ENCODE measurements at regions not wholly inside any gene's neighbourhood (a gene's known extent, or its start where the extent isn't known, plus 50 kb on each side); places are given as distances from the start of the nearest gene placed in this dataset.

DNA sequence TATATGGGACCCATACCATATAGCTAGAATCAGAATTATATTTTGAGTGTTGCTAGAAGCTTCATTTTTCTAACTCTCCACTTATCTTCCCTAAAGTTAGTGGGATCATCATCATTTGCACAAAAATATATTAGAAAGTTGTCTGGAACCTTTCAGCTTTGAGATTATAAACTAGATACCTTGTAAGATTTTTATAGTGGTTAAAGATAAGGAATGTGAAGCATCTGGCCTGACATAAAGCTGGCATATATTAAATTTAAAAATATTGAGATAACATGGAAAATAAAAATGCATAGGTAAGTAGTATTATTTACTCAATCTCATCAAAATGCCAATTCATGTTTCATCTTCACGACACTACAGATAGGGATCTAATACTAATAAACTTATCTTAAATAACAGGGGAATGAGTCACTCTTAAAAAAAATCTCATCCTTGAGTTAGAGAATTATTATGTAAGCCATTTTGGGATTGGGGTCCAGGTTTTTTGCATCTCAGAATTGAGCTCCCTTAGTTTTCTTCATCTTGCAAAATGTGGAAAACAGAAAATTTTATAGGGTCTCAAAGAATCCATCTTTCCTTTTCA, 318.5 kb downstream of the KCNC2 start:
- no peak overlapping the region for H3K4me3 Mint-ChIP-seq
- no peaks in the 10 kb centered on the region for H3K36me3 Mint-ChIP-seq
- no peaks in the 10 kb centered on the region for H3K27me3 Mint-ChIP-seq
- no peak overlapping the region for H3K27ac Mint-ChIP-seq
- no peaks in the 10 kb centered on the region for H3K9me3 Mint-ChIP-seq
- no peak for DNase-seq
- peaks cover 4% of the 10 kb centered on the region for H3K4me1 Mint-ChIP-seq
- CTCF ChIA-PET, result interaction anchor here (1.8 kb wide), 1 partner anchor 9 kb away, joined by 4 read pairs; no protein-coding TSS in a partner anchor

DNA sequence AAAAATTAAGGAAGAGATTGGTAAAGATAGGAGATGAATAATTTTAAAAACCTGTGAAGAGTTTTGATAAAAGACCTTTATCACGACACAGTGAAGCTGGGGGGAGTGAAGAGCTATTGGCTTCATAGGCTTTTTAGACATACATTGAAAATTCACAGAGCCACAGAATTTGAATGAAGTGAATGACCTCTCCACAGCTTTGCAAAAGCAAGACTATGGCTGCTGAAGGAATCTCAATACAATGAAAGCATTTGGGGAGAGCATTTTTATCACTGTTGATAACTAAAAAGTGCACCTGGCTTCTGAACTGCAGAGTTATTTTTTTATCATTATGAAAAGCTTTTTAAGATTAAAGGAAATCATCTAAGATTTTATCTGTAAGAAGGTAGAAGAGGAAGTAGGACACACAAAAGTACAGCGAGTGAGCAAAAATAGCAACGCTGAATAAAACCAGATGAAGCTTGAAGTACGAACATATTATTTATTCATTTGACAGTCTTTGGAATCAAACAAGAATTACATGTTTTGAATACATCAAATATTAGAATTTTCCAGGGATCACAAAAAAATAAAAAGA, 317.5 kb downstream of the KCNC2 start:
- CTCF ChIA-PET, result interaction anchor here (1.1 to 1.8 kb wide), 2 partner anchors 10 to 11 kb away, joined by 3 to 4 read pairs; no protein-coding TSS in a partner anchor
- H3K27ac Mint-ChIP-seq, result no peak overlapping the region
- H3K4me1 Mint-ChIP-seq, result peaks cover 4% of the 10 kb centered on the region
- H3K27me3 Mint-ChIP-seq, result no peaks in the 10 kb centered on the region
- H3K36me3 Mint-ChIP-seq, result no peaks in the 10 kb centered on the region
- no peaks in the 10 kb centered on the region for H3K9me3 Mint-ChIP-seq
- H3K4me3 Mint-ChIP-seq, result no peak overlapping the region
- no peak for DNase-seq

DNA sequence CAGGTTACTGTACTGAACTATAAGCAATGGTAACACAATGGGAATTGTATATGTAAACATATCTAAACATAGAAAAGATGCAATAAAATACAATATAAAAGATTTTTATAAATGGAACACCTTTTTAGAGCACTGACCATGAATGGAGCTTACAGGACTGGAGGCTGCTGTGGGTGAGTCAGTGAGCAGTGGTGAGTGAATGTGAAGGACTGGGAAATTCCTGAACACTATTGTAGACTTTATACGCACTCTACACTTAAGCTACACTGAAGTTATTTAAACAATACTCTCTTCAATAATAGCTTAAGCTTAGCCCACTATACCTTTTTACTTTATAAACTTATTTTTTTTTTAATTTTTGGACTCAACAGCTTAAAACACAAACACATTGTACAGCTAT, 313.5 kb downstream of the KCNC2 start:
- H3K9me3 Mint-ChIP-seq, result no peaks in the 10 kb centered on the region
- no peak overlapping the region for H3K4me3 Mint-ChIP-seq
- H3K4me1 Mint-ChIP-seq, result peaks cover 11% of the 10 kb centered on the region
- H3K27me3 Mint-ChIP-seq, result no peaks in the 10 kb centered on the region
- no peak overlapping the region for H3K27ac Mint-ChIP-seq
- CTCF ChIA-PET, result no interaction called here
- DNase-seq, result no peak
- H3K36me3 Mint-ChIP-seq, result no peaks in the 10 kb centered on the region

DNA sequence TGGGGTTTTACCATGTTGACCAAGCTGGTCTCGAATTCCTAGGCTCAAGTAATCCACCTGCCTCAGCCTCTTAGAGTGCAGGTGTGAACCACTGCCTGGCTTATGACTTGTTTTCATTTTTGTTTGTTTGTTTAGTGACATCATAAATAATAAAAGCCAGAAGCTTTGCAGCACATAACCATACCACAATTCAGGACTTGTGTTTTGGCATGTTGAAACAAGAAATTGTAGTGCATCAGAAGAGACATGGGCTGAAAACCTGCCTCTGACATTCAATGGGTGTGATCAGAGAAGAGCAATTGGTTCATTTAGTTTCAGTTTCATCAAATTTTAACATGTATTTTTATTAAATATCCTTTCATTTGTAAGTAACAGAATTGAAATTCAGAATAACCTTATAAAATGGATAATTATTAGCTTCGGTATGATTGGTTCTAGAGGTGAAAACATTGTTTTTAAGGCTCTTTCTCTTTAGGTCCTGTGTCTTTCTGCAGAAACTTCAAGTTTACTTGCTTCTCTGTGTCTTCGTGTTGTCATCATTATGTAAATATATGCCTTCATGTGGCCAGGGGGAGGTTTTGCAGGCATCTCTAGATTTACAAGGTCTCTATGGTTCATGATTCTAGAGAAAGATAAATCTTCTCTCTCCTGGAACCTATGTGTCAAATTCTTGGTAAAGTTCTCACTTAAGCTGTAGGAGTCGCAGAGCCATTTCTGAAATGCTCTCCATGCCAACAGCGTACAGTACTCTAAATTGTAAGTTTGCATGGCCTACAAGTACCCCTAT, 312.0 kb downstream of the KCNC2 start:
- CTCF ChIA-PET, result no interaction called here
- no peaks in the 10 kb centered on the region for H3K36me3 Mint-ChIP-seq
- no peaks in the 10 kb centered on the region for H3K9me3 Mint-ChIP-seq
- no peaks in the 10 kb centered on the region for H3K27me3 Mint-ChIP-seq
- no peak overlapping the region for H3K4me3 Mint-ChIP-seq
- peak overlapping the region; percentile 59 for H3K27ac Mint-ChIP-seq
- DNase-seq, result no peak
- peaks cover 7% of the 10 kb centered on the region for H3K4me1 Mint-ChIP-seq

DNA sequence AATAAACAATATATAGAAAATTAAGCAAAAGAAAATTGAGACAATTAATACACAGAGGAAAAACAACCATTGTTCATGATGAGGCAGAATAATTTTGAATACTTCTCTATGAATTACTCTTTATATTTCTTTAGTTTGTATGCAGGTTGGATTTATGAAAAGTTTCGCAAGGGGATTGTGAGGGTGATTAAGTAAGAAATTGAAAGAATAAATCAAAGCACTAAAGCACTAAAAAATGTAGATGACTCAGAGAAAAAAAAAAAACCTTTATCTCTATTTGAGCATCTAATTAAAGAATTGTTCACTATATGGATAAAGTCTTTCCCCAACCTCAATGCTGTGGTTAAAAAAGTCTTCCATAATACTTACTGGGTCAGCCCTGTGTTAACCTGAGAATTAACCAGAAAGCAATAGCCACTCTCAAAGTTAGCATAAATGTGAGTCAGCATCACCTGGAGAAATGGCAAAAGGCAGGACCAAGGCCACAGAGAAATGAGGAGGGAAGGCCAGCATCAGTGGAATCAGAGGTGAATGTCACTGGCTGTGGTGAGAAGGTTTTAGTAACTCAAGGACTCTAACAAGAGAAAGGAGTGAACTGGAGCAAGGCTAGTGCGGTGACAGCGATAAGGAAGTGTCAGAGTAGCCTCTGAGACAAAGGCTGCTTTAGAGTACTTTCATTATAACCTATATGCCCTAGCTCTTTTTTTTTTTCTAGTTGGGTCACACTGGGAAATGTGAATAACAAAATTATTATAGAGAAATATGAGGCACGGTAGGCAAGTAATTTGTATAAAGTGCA, 310.4 kb downstream of the KCNC2 start:
- Mint-ChIP-seq H3K27ac (no peak overlapping the region), H3K36me3 (no peaks in the 10 kb centered on the region), H3K9me3 (no peaks in the 10 kb centered on the region), H3K4me1 (peaks cover 7% of the 10 kb centered on the region), H3K4me3 (no peak overlapping the region), H3K27me3 (no peaks in the 10 kb centered on the region)
- CTCF ChIA-PET, result no interaction called here
- DNase-seq, result no peak

DNA sequence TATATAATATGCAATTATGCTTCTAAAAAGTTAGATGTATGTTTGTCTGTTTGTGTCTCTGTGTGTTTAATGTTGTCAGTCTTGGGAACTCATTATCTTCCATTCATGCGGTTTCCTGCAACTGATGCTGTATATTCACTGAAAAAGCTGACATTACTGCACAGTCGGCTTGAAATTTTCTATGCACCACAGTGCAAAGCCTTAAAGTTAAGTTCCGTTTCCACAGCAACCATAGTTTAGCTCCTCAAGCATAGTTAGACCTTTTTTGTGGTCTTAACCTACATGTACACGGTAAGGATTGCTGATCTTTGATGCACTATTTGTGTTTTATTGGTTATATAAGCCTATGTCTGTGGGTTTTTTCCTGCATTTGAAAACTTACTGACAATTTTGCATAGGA, 309.4 kb downstream of the KCNC2 start:
- CTCF ChIA-PET, result no interaction called here

DNA sequence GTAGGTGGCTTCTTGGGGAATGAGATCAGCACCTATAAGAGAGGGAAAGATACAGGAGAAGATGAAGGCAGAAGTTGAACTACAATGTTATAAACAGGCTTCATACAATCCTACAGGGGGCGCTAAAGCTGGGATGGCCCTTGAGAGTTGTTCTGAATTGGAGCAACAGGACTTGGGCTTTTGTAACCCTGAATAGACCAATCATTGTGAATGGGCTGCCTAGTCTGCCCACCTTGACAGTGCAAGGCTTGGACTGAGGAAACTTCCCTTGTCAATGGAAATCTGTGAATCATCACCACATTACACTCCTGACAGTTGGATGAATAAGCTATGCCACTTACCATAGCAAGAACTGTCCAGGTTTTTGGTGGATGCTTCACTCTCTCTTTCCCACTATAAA, 306.1 kb downstream of the KCNC2 start:
- H3K4me1 Mint-ChIP-seq, result peaks cover 3% of the 10 kb centered on the region
- DNase-seq, result no peak
- CTCF ChIA-PET, result interaction anchor here (1.4 kb wide), 1 partner anchor 11 kb away, joined by 3 read pairs; no protein-coding TSS in a partner anchor
- no peaks in the 10 kb centered on the region for H3K9me3 Mint-ChIP-seq
- H3K27me3 Mint-ChIP-seq, result no peaks in the 10 kb centered on the region
- no peak overlapping the region for H3K27ac Mint-ChIP-seq
- no peaks in the 10 kb centered on the region for H3K36me3 Mint-ChIP-seq
- H3K4me3 Mint-ChIP-seq, result no peak overlapping the region

More for the DNA sequence above, 309.4 kb downstream of the KCNC2 start:
- H3K4me3 Mint-ChIP-seq, result no peak overlapping the region
- DNase-seq, result no peak
- no peak overlapping the region for H3K27ac Mint-ChIP-seq
- peaks cover 7% of the 10 kb centered on the region for H3K4me1 Mint-ChIP-seq
- no peaks in the 10 kb centered on the region for H3K36me3 Mint-ChIP-seq
- no peaks in the 10 kb centered on the region for H3K9me3 Mint-ChIP-seq
- no peaks in the 10 kb centered on the region for H3K27me3 Mint-ChIP-seq

DNA sequence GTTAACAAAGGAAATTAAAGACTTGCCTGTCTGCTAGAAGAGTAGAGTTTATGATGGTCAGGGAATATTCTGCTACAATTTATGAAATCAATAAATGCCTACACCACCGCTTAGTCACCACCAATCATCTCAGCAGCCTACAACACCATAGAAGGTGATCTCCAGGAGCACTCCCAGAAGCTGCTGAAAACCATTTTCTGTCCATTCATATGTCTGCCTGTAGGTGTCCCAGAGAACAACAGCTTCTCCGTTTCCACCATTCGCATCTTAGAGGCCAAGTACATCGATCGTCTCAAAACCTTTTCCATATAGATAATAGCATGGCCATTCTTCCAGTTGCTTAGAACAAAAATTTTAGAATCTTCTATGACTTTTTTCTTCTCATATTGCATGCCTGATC, 303.4 kb downstream of the KCNC2 start:
- H3K27me3 Mint-ChIP-seq, result no peaks in the 10 kb centered on the region
- H3K9me3 Mint-ChIP-seq, result no peaks in the 10 kb centered on the region
- CTCF ChIA-PET, result no interaction called here
- H3K4me1 Mint-ChIP-seq, result no peaks in the 10 kb centered on the region
- no peaks in the 10 kb centered on the region for H3K36me3 Mint-ChIP-seq
- no peak overlapping the region for H3K27ac Mint-ChIP-seq
- no peak for DNase-seq
- H3K4me3 Mint-ChIP-seq, result no peak overlapping the region

DNA sequence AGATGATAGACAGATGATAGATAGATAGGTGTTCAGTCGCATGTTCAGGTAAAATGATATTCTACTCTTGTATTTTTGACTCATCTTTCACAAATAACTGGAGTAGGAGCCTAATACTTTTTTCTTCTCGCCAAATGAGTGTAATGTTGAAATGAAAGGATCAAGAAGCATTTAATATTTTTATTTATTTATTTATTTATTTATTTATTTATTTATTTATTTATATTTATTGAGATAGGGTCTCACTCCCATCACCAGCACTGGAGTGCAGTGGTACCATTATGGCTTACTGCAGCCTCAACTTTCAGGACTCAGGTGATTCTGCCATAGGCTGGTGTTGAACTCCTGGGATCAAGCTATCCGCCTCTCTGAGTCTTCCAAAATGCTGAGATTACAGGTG, 298.8 kb downstream of the KCNC2 start:
- CTCF ChIA-PET, result interaction anchor here (0.6 kb wide), 1 partner anchor 440 kb away, joined by 3 read pairs; no protein-coding TSS in a partner anchor
- H3K4me3 Mint-ChIP-seq, result no peak overlapping the region
- no peaks in the 10 kb centered on the region for H3K4me1 Mint-ChIP-seq
- H3K27me3 Mint-ChIP-seq, result no peaks in the 10 kb centered on the region
- no peaks in the 10 kb centered on the region for H3K9me3 Mint-ChIP-seq
- H3K36me3 Mint-ChIP-seq, result no peaks in the 10 kb centered on the region
- no peak for DNase-seq
- no peak overlapping the region for H3K27ac Mint-ChIP-seq

DNA sequence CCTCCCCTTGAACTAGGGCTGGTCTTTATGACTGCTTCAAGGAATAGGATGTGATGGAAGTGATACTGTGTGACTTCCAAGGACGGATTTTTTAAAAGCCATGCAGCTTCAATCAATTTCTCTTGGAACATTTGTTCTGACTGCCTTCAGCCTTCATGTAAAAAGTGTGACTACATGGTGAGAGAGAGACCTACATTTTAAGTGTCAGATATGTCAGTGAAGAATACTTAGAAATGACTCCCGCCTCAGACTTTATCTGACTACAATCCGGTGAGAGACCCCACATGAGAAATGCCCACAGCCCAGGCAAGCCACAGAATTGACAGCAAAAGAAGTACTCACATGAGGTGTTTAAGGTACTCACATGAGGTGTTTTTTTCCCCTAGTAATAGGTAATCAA, 295.3 kb downstream of the KCNC2 start:
- Mint-ChIP-seq H3K9me3 (no peaks in the 10 kb centered on the region), H3K36me3 (no peaks in the 10 kb centered on the region), H3K27ac (no peak overlapping the region), H3K4me1 (no peaks in the 10 kb centered on the region), H3K4me3 (no peak overlapping the region), H3K27me3 (no peaks in the 10 kb centered on the region)
- DNase-seq, result no peak
- CTCF ChIA-PET, result no interaction called here

DNA sequence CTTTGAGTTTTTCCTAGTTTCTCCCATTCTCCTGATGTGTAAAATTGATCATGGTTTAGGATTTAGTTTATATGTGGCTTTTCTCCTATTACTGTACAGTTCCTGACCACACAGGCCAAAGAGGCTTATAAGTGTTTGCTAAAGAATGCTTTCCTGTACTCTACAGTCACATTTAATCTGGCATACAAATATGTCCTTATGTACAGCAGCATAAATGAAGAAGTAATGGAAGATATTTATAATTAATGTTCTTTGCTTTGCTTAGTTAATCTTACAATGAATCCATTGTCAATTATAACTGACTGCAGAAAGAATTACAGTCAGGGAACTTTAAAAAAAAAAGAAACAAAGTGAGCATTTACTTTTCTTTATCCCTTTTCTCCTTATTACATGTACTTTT, 293.9 kb downstream of the KCNC2 start:
- DNase-seq, result no peak
- no peaks in the 10 kb centered on the region for H3K9me3 Mint-ChIP-seq
- H3K4me1 Mint-ChIP-seq, result no peaks in the 10 kb centered on the region

DNA sequence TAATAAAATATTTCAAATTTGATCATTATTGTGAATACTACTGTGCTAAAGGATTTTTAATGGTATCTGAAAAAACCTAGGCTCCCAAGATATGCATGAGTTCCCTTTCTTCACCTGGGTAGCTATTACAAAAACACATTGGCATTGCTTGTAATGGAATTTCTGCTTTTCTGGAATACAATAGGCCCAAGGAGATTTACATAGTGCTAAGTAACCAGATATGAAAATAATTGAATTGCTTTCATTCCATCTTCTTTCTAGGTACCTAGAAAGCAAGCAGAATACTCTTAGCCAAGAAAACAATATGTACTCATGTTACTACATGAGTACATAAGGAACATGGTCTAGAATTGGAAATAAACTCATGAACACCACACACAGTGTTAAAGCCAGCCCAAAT, 291.9 kb downstream of the KCNC2 start:
- no peak overlapping the region for H3K27ac Mint-ChIP-seq
- peaks cover 1% of the 10 kb centered on the region for H3K9me3 Mint-ChIP-seq
- no peaks in the 10 kb centered on the region for H3K36me3 Mint-ChIP-seq
- H3K27me3 Mint-ChIP-seq, result no peaks in the 10 kb centered on the region
- CTCF ChIA-PET, result no interaction called here
- no peaks in the 10 kb centered on the region for H3K4me1 Mint-ChIP-seq
- no peak overlapping the region for H3K4me3 Mint-ChIP-seq
- DNase-seq, result no peak

More for the DNA sequence above, 293.9 kb downstream of the KCNC2 start:
- CTCF ChIA-PET, result no interaction called here
- Mint-ChIP-seq H3K36me3 (no peaks in the 10 kb centered on the region), H3K27me3 (no peaks in the 10 kb centered on the region), H3K4me3 (no peak overlapping the region), H3K27ac (no peak overlapping the region)

DNA sequence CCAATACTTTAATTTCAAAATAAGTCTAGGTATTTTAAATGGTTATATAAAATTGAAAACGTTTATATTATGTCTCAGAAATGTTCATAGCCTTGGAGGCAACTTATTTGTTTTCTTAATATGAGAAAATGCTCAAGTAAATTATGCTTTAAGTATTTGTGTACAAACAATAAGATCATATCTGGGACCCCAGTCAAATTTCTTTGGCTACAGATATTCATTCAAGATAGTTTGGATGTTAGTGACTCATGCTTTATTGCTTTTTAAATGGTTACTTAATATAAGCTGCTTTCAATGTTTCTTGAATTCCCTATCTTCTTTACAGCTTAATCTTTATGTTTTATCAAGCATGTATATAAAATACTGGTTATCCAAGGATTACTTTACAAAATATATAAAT, 291.3 kb downstream of the KCNC2 start:
- H3K9me3 Mint-ChIP-seq, result peaks cover 5% of the 10 kb centered on the region
- no peak overlapping the region for H3K4me3 Mint-ChIP-seq
- no peaks in the 10 kb centered on the region for H3K36me3 Mint-ChIP-seq
- H3K4me1 Mint-ChIP-seq, result no peaks in the 10 kb centered on the region
- H3K27me3 Mint-ChIP-seq, result no peaks in the 10 kb centered on the region
- no peak overlapping the region for H3K27ac Mint-ChIP-seq
- DNase-seq, result no peak
- CTCF ChIA-PET, result no interaction called here

DNA sequence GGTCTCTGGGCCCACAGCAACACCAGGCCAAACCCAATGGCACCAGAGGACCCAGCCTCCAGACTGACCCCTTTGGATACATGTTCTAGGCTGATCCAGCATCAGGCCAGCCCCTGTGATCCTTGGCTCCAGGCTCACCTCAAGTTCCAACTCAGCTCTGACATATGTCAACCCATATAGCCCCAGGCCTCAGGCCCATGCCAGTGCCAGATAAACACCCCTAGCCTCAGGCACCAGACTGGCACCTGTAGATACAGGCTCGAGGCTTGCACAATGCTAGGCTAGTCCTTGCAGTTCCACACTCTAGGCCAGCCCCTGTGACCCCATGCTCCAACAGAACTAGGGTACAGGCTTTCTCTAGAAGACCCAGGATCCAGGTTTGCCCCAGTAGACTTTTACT, 287.5 kb downstream of the KCNC2 start:
- H3K4me1 Mint-ChIP-seq, result no peaks in the 10 kb centered on the region
- no peak for DNase-seq
- CTCF ChIA-PET, result no interaction called here
- H3K27me3 Mint-ChIP-seq, result no peaks in the 10 kb centered on the region
- H3K9me3 Mint-ChIP-seq, result peaks cover 8% of the 10 kb centered on the region
- no peaks in the 10 kb centered on the region for H3K36me3 Mint-ChIP-seq
- H3K27ac Mint-ChIP-seq, result no peak overlapping the region
- no peak overlapping the region for H3K4me3 Mint-ChIP-seq
